Activated CD8-positive, alpha-beta T cell treated with anti-CD3 and anti-CD28 coated beads, Interleukin-2, amount 10 ng/mL, durations not matched to agents 7 days and 5 days (primary cell): ENCODE measurements at regions not wholly inside any gene's neighbourhood (a gene's known extent, or its start where the extent isn't known, plus 50 kb on each side); places are given as distances from the start of the nearest gene placed in this dataset.

Experiments used
- ATAC-seq: fragments of 150-1000 bp; cut with Tn5 transposase; one replicate; pipeline ENCODE4 v1.10.0; 2021; ENCODE audit warnings: moderate library complexity
- CTCF ChIA-PET: fragments of 350-600 bp; sonication (Branson Sonifier 250); formaldehyde crosslinking; loops from one replicate; lab custom pipeline; 2021; ENCODE audit warnings: antibody characterized with exemption; lab: Charles Lee
- POLR2A ChIA-PET: fragments of 350-600 bp; sonication (Branson Sonifier 250); formaldehyde crosslinking; loops from one replicate; lab custom pipeline; 2021; ENCODE audit warnings: antibody characterized with exemption; lab: Charles Lee
- DNase-seq: peaks from one replicate; pipeline ENCODE4 v3.0.0-alpha.2; 2020
- H3K27ac Mint-ChIP-seq: one replicate; pipeline ENCODE4 v1.8.0; 2021; ENCODE audit warnings: mild to moderate bottlenecking, mixed read lengths
- H3K27me3 Mint-ChIP-seq: one replicate; pipeline ENCODE4 v1.8.0; 2021; ENCODE audit warnings: low read depth, mixed read lengths
- H3K36me3 Mint-ChIP-seq: one replicate; pipeline ENCODE4 v1.8.0; 2021; ENCODE audit warnings: low read depth, mixed read lengths
- H3K4me1 Mint-ChIP-seq: one replicate; pipeline ENCODE4 v1.8.0; 2021; ENCODE audit warnings: low read depth, mixed read lengths
- H3K4me3 Mint-ChIP-seq: one replicate; pipeline ENCODE4 v1.8.0; 2021; ENCODE audit warnings: mild to moderate bottlenecking, mixed read lengths
- H3K9me3 Mint-ChIP-seq: one replicate; pipeline ENCODE4 v1.8.0; 2022; ENCODE audit warnings: mixed read lengths; ENCODE audit not compliant: insufficient read depth

- Mint-ChIP-seq H3K27ac (no peak overlapping the region), H3K4me1 (no peaks in the 10 kb centered on the region), H3K36me3 (no peaks in the 10 kb centered on the region), H3K9me3 (no peaks in the 10 kb centered on the region), H3K4me3 (no peak overlapping the region), H3K27me3 (no peaks in the 10 kb centered on the region)
- no peak for ATAC-seq
- ChIA-PET POLR2A (no interaction called here), CTCF (interaction anchor here (0.8 kb wide), 1 partner anchor 11 kb away, joined by 3 read pairs; no protein-coding TSS in a partner anchor)
- DNase-seq, result no peak
These were observed 56.2 kb upstream of the TMEFF2 start for GRCh38 chr2:192250961-192251360.

DNA sequence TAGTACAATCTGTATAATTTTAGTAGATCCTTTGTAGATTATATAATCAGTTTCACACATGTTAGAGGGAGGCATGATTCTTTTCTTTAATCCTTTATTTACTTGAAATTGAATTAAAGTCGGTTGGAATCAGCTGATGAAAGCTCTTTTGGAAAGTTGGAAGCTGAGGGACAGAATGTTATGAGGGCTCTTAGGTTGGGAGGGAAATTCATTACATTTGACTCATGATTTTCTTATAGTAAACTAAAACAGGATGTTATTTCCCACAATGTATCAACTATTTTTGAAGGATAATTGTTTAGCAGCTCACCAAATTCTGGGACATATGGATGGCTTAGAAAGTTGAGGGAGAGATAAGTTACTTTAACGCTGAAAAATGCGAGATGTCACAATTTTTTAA, 52.7 kb upstream of the TMEFF2 start:
- Mint-ChIP-seq H3K4me3 (no peak overlapping the region), H3K4me1 (no peaks in the 10 kb centered on the region), H3K27ac (no peak overlapping the region), H3K36me3 (no peaks in the 10 kb centered on the region), H3K9me3 (no peaks in the 10 kb centered on the region), H3K27me3 (no peaks in the 10 kb centered on the region)
- CTCF ChIA-PET, result no interaction called here
- POLR2A ChIA-PET, result no interaction called here
- DNase-seq, result no peak
- no peak for ATAC-seq

GRCh38 chr2:192246297-192246696, 51.6 kb upstream of the TMEFF2 start:
- no peak overlapping the region for H3K4me3 Mint-ChIP-seq
- ATAC-seq, result no peak

GRCh38 chr2:192245329-192245728, 50.6 kb upstream of the TMEFF2 start:
- Mint-ChIP-seq H3K27ac (no peak overlapping the region), H3K36me3 (no peaks in the 10 kb centered on the region), H3K4me1 (no peaks in the 10 kb centered on the region), H3K27me3 (no peaks in the 10 kb centered on the region), H3K9me3 (no peaks in the 10 kb centered on the region), H3K4me3 (no peak overlapping the region)
- POLR2A ChIA-PET, result no interaction called here
- CTCF ChIA-PET, result no interaction called here
- DNase-seq (no peak), ATAC-seq (no peak)

More at GRCh38 chr2:192246297-192246696, 51.6 kb upstream of the TMEFF2 start:
- Mint-ChIP-seq H3K27me3 (no peaks in the 10 kb centered on the region), H3K36me3 (no peaks in the 10 kb centered on the region), H3K9me3 (no peaks in the 10 kb centered on the region), H3K4me1 (no peaks in the 10 kb centered on the region), H3K27ac (no peak overlapping the region)
- no peak for DNase-seq
- POLR2A ChIA-PET, result no interaction called here
- CTCF ChIA-PET, result no interaction called here
